ENCODE measurements at regions not wholly inside any gene's neighbourhood (a gene's known extent, or its start where the extent isn't known, plus 50 kb on each side); places are given as distances from the start of the nearest gene placed in this dataset.
"Not testable (repeated sequence)": the region's sequence is repeated elsewhere in the genome, so short reads cannot be mapped to it uniquely, and the experiment has no call there.

DNA sequence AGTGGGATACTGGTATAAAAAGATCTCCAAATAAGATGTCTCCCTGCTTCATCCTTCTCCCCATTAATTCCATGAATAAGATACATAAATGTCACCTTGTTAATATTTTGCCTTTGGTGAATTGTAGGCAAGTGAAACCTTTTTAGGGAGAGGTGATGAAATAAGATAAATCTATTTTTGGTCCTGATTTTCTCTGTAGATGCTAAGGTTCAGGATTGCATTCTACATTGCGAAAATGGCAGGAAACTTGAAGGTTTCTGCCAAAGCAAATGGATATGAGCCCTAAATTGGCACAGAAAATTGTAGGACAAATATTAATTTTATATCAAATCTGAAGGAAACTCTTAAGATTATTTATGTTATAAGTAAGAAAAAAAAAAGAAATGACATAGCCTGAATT is 107.1 kb downstream of the PLPPR4 start:
- POLR2A ChIA-PET = no interaction called here
- TF ChIP-seq, protein P1, sequence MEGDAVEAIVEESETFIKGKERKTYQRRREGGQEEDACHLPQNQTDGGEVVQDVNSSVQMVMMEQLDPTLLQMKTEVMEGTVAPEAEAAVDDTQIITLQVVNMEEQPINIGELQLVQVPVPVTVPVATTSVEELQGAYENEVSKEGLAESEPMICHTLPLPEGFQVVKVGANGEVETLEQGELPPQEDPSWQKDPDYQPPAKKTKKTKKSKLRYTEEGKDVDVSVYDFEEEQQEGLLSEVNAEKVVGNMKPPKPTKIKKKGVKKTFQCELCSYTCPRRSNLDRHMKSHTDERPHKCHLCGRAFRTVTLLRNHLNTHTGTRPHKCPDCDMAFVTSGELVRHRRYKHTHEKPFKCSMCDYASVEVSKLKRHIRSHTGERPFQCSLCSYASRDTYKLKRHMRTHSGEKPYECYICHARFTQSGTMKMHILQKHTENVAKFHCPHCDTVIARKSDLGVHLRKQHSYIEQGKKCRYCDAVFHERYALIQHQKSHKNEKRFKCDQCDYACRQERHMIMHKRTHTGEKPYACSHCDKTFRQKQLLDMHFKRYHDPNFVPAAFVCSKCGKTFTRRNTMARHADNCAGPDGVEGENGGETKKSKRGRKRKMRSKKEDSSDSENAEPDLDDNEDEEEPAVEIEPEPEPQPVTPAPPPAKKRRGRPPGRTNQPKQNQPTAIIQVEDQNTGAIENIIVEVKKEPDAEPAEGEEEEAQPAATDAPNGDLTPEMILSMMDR (IDR thresholded peaks at IDR 0.05; ENCODE audit: insufficient read depth, low read length, missing control alignments) = no peak
- DNase-seq (ENCODE audit: low read depth, low spot score) = no peak

DNA sequence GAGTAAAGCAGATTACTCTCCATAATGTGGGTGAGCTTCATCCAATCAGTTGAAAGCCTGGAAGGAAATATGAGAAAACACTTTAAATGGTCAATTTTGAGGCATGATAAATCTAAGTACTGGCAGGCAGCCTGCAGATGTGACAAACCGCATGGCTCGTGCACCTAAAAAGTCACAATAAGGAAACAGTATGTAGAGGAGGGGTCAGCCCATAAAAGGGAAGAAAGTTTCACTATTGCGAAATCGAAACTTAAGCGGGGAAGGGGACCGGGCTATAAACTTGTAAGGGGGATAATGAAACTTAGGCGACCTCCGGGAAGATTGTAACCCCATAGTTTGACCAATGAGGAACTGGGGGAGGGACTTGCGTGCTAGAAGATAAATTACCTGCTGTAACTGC is 109.8 kb downstream of the PLPPR4 start:
- POLR2A ChIA-PET = no interaction called here
- no peak overlapping the region for H3K4me3 ChIP-seq (ENCODE audit: low read depth, low read length)
- TF ChIP-seq, protein P1 (IDR thresholded peaks at IDR 0.05; ENCODE audit: insufficient read depth, low read length, missing control alignments) = no peak
- DNase-seq (ENCODE audit: low read depth, low spot score) = no peak
- CTCF ChIA-PET = no interaction called here

More for the DNA sequence above, 107.1 kb downstream of the PLPPR4 start:
- no peak overlapping the region for H3K4me3 ChIP-seq (ENCODE audit: low read depth, low read length)
- CTCF ChIA-PET = no interaction called here

DNA sequence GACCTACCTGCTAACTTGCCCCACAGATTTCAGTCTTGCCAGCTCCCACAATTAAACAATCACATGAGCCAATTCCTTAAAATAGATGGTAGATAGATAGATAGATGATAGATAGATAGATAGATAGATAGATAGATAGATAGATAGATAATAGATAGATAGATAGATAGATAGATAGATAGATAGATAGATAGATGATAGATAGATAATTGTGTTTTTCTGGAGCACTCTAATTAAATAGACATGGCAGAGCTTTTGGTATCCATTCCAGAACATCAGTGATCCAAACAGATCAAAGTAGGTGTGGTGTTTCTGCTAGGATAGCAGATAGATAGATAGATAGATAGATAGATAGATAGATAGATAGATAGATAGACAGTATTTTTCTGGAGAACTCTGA is 110.4 kb downstream of the PLPPR4 start:
- DNase-seq (ENCODE audit: low read depth, low spot score); CTCF ChIA-PET; POLR2A ChIA-PET; H3K4me3 ChIP-seq (ENCODE audit: low read depth, low read length): not testable (repeated sequence)

DNA sequence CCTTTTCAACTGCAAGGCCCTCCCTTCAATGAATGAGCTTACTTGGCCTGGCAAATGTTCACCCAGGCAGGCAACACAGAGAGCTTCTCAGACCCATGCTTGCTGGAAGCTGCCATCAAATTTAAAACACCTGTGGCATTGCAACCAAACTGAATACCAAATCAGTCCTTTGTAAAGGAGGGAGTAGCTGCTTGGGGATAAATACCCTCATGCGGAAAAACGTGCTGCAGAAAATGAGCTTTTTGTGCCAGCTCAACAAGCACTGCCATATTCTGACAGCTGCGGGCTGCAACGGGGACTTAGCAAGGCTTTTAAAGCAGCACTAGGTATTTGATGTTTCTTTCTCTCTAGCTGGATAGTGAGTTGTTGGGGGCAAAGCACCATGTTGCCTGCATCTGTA is 119.7 kb downstream of the PLPPR4 start:
- TF ChIP-seq, protein P1 (IDR thresholded peaks at IDR 0.05; ENCODE audit: insufficient read depth, low read length, missing control alignments) = no peak
- no peak overlapping the region for H3K4me3 ChIP-seq (ENCODE audit: low read depth, low read length)
- no peak for DNase-seq (ENCODE audit: low read depth, low spot score)
- CTCF ChIA-PET = interaction anchor here (0.8 to 1.3 kb wide), 2 partner anchors 15 to 98 kb away, joined by 3 to 4 read pairs; no protein-coding TSS in a partner anchor
- POLR2A ChIA-PET = no interaction called here

DNA sequence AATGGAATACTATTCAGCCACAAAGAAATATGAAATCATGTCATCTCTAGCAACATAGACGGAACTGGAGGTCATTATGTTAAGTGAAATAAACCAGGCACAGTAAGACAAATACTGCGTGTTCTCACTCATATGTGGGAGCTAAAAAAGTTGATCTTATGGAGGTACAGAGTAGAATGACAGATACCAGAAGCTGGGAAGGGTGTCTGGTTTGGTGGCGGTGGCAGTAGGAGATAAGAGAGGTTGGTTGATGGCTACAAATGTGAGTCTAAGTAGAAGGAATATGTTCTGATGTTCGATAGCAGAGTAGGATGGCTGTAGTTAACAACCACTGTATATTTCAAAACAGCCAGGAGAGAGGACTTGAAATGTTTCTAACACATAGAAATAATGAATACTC is 121.6 kb downstream of the PLPPR4 start:
- ChIA-PET CTCF (no interaction called here), POLR2A (no interaction called here)
- H3K4me3 ChIP-seq (ENCODE audit: low read depth, low read length) = no peak overlapping the region
- TF ChIP-seq, protein P1 (IDR thresholded peaks at IDR 0.05; ENCODE audit: insufficient read depth, low read length, missing control alignments) = no peak
- DNase-seq (ENCODE audit: low read depth, low spot score) = no peak

DNA sequence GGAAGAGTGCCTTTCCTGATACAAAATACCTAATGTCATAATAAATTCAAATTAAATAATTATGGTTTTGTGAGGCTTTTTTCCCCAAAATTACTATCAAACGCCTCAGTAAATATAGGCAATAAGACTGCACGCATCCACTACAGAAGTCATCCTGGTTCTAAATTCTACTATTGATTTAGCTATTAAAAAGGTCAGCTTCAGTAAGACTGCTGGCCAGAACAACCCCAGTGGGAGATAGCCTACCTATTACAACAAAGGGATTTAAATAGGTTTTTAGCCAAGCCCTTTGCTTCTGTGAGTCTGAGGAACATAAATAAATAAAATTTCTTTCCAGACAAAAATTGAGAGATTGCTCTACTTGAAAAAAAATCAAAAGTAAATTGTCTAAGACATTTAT is 132.1 kb downstream of the PLPPR4 start:
- TF ChIP-seq, protein P1 (IDR thresholded peaks at IDR 0.05; ENCODE audit: insufficient read depth, low read length, missing control alignments) = no peak
- no peak for DNase-seq (ENCODE audit: low read depth, low spot score)
- ChIA-PET CTCF (interaction anchor here (1.0 kb wide), 1 partner anchor 29 kb away, joined by 3 read pairs; no protein-coding TSS in a partner anchor), POLR2A (no interaction called here)
- no peak overlapping the region for H3K4me3 ChIP-seq (ENCODE audit: low read depth, low read length)

DNA sequence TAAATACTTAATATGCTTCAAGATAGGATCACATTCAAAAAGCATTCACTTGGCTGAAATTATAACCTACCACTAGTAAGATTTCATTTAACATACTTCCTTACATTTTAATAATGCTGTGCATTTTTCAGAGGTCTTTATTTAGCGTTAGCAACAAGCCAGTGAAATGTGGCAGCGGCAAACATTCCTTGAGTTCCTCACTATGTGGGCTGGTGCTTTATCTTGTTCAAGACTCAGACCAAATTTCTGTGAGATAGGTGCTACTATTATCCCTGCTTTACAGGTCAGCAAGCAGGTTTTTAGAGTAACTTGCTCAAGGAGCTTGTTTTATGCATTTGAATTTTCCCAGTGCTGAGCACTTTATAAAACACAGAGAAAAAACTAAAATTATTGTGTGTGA is 132.7 kb downstream of the PLPPR4 start:
- TF ChIP-seq, protein P1 (IDR thresholded peaks at IDR 0.05; ENCODE audit: insufficient read depth, low read length, missing control alignments) = no peak
- ChIA-PET CTCF (no interaction called here), POLR2A (no interaction called here)
- H3K4me3 ChIP-seq (ENCODE audit: low read depth, low read length) = no peak overlapping the region
- no peak for DNase-seq (ENCODE audit: low read depth, low spot score)

Data from AG04449 (cell line).